GM12892 (cell line): ENCODE measurements at regions not wholly inside any gene's neighbourhood (a gene's known extent, or its start where the extent isn't known, plus 50 kb on each side); places are given as distances from the start of the nearest gene placed in this dataset.

Experiments used
- POLR2A ChIP-seq: IDR thresholded peaks from 2 replicates; pipeline ENCODE4 v1.6.1; 2011; ENCODE audit warnings: low read depth, low read length, control low read depth
- TAF1 ChIP-seq: IDR thresholded peaks from 2 replicates; pipeline ENCODE4 v1.6.1; 2011; ENCODE audit warnings: low read depth, mild to moderate bottlenecking, control low read depth, low read length, borderline replicate concordance

DNA sequence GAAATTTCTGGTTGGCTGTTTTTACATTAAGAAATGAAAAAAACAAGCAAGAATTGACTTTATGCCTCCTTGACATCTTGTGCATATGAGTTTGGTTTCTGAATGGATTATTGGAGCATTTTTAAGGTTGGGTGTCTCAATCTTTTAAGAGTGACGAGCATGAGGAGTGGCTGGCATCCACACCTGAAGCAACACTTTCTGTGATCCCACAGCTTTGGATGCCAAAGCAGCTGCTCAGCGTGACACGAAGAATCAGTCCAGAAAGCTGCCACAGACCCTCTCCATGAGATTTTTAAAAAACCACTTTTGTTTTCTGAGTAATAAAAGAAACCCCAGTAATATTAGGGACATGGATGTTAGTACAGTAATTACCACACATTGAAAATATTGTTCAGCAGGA, 154.5 kb downstream of the KLF13 start:
- TF ChIP-seq TAF1, result no peak
- no peak for TF ChIP-seq POLR2A
